Neural progenitor cell (in vitro differentiated cells): ENCODE measurements at regions not wholly inside any gene's neighbourhood (a gene's known extent, or its start where the extent isn't known, plus 50 kb on each side); places are given as distances from the start of the nearest gene placed in this dataset.

Experiments
- DNase-seq: peaks from one replicate; pipeline ENCODE4 v3.0.0-alpha.2; 2016; ENCODE audit warnings: low spot score
- H2AFZ ChIP-seq: fragments of 200-600 bp; sonication (generic); replicated peaks from 2 replicates; pipeline ENCODE4 v1.6.1; 2016; ENCODE audit warnings: antibody characterized with exemption
- H3F3A ChIP-seq: fragments of 200-600 bp; sonication (generic); 2 replicates; pipeline ENCODE4 v1.6.1; 2016; ENCODE audit warnings: antibody characterized with exemption, low read depth
- H3K27ac ChIP-seq: fragments of 200-600 bp; sonication (generic); 2 replicates; pipeline ENCODE4 v1.5.1; 2016; ENCODE audit warnings: mild to moderate bottlenecking
- H3K27me3 ChIP-seq: fragments of 200-600 bp; sonication (generic); 2 replicates; pipeline ENCODE4 v1.6.1; 2016; ENCODE audit warnings: mild to moderate bottlenecking, moderate library complexity
- H3K36me3 ChIP-seq: fragments of 200-600 bp; sonication (generic); 2 replicates; pipeline ENCODE4 v1.5.1; 2016
- H3K4me1 ChIP-seq: fragments of 200-600 bp; sonication (generic); 2 replicates; pipeline ENCODE4 v1.6.1; 2016; ENCODE audit warnings: mixed run types
- H3K4me2 ChIP-seq: fragments of 200-600 bp; sonication (generic); 2 replicates; pipeline ENCODE4 v1.6.1; 2016
- H3K4me3 ChIP-seq: fragments of 200-600 bp; sonication (generic); 2 replicates; pipeline ENCODE4 v1.5.1; 2016
- H3K79me2 ChIP-seq: fragments of 200-600 bp; sonication (generic); 2 replicates; pipeline ENCODE4 v1.6.1; 2016; ENCODE audit warnings: low read depth
- H3K9ac ChIP-seq: fragments of 200-600 bp; sonication (generic); 2 replicates; pipeline ENCODE4 v1.6.1; 2016
- H3K9me3 ChIP-seq: fragments of 200-600 bp; sonication (generic); 2 replicates; pipeline ENCODE4 v1.5.1; 2016; ENCODE audit warnings: low read depth
- H4K20me1 ChIP-seq: fragments of 200-600 bp; sonication (generic); 2 replicates; pipeline ENCODE4 v1.6.1; 2016; ENCODE audit warnings: low read depth
- H3K27ac Mint-ChIP-seq: 3 replicates; pipeline ENCODE4 v1.8.0; 2021; ENCODE audit warnings: mixed read lengths
- H3K27me3 Mint-ChIP-seq: 2 replicates; pipeline ENCODE4 v1.8.0; 2022; ENCODE audit warnings: low read depth, mild to moderate bottlenecking, inconsistent platforms, moderate library complexity, mixed read lengths; ENCODE audit not compliant: insufficient read depth
- H3K36me3 Mint-ChIP-seq: 3 replicates; pipeline ENCODE4 v1.8.0; 2021; ENCODE audit warnings: mixed read lengths
- H3K4me1 Mint-ChIP-seq: 3 replicates; pipeline ENCODE4 v1.8.0; 2021; ENCODE audit warnings: mixed read lengths
- H3K4me3 Mint-ChIP-seq: 3 replicates; pipeline ENCODE4 v1.8.0; 2021; ENCODE audit warnings: mild to moderate bottlenecking, moderate library complexity, mixed read lengths
- H3K9me3 Mint-ChIP-seq: 3 replicates; pipeline ENCODE4 v1.8.0; 2020; ENCODE audit warnings: mixed read lengths
- CTCF ChIP-seq: fragments of 200-600 bp; sonication (generic); IDR thresholded peaks from 2 replicates; pipeline ENCODE4 v1.5.1; 2017; ENCODE audit warnings: antibody characterized with exemption, mild to moderate bottlenecking
- EZH2 ChIP-seq: fragments of 200-600 bp; sonication (generic); IDR thresholded peaks from 2 replicates; pipeline ENCODE4 v1.6.1; 2017; ENCODE audit warnings: antibody characterized with exemption, mild to moderate bottlenecking, moderate library complexity
- EZH2phosphoT487 ChIP-seq: fragments of 200-600 bp; sonication (generic); IDR thresholded peaks from 2 replicates; pipeline ENCODE4 v1.6.1; 2017; ENCODE audit warnings: antibody characterized with exemption

- TF ChIP-seq CTCF (no peak), EZH2 (no peak), EZH2phosphoT487 (no peak)
- H3K4me1 ChIP-seq = peaks cover 10% of the 10 kb centered on the region
- no peak overlapping the region for H3K4me2 ChIP-seq
- Mint-ChIP-seq H3K4me3 (no peak overlapping the region), H3K36me3 (peaks cover 9% of the 10 kb centered on the region), H3K27ac (no peak overlapping the region), H3K27me3 (no peaks in the 10 kb centered on the region), H3K9me3 (no peaks in the 10 kb centered on the region), H3K4me1 (peaks cover 18% of the 10 kb centered on the region)
- H3K27ac ChIP-seq = no peak overlapping the region
- H3K4me3 ChIP-seq = no peak overlapping the region
- no peak overlapping the region for H3K9ac ChIP-seq
- H3F3A ChIP-seq = no peaks in the 10 kb centered on the region
- no peaks in the 10 kb centered on the region for H3K9me3 ChIP-seq
- H2AFZ ChIP-seq = no peak overlapping the region
- H3K27me3 ChIP-seq = no peaks in the 10 kb centered on the region
- no peaks in the 10 kb centered on the region for H3K79me2 ChIP-seq
- no peaks in the 10 kb centered on the region for H4K20me1 ChIP-seq
- no peak for DNase-seq
- no peaks in the 10 kb centered on the region for H3K36me3 ChIP-seq
These were observed 862.6 kb downstream of the USP25 start for GRCh38 chr21:16592381-16592780.

GRCh38 chr21:16594191-16594590 is 864.4 kb downstream of the USP25 start:
- H3K27ac ChIP-seq = no peak overlapping the region

GRCh38 chr21:16596369-16596768 is 866.6 kb downstream of the USP25 start:
- Histone ChIP-seq H3K36me3 (no peaks in the 10 kb centered on the region), H3K27ac (no peak overlapping the region), H3K4me1 (peaks cover 6% of the 10 kb centered on the region), H3F3A (no peaks in the 10 kb centered on the region), H2AFZ (no peak overlapping the region), H3K4me3 (no peak overlapping the region), H3K27me3 (no peaks in the 10 kb centered on the region), H4K20me1 (no peaks in the 10 kb centered on the region), H3K9me3 (no peaks in the 10 kb centered on the region), H3K9ac (no peak overlapping the region), H3K79me2 (no peaks in the 10 kb centered on the region), H3K4me2 (no peak overlapping the region)
- H3K27ac Mint-ChIP-seq = no peak overlapping the region
- peaks cover 18% of the 10 kb centered on the region for H3K4me1 Mint-ChIP-seq
- H3K36me3 Mint-ChIP-seq = peaks cover 16% of the 10 kb centered on the region
- DNase-seq = no peak
- H3K27me3 Mint-ChIP-seq = no peaks in the 10 kb centered on the region
- H3K4me3 Mint-ChIP-seq = no peak overlapping the region
- no peaks in the 10 kb centered on the region for H3K9me3 Mint-ChIP-seq
- TF ChIP-seq EZH2 (no peak), CTCF (no peak), EZH2phosphoT487 (no peak)

More at GRCh38 chr21:16594191-16594590, 864.4 kb downstream of the USP25 start:
- Histone ChIP-seq H3K36me3 (no peaks in the 10 kb centered on the region), H3K79me2 (no peaks in the 10 kb centered on the region), H3K9ac (no peak overlapping the region), H3K4me1 (peaks cover 6% of the 10 kb centered on the region), H3K9me3 (no peaks in the 10 kb centered on the region), H4K20me1 (no peaks in the 10 kb centered on the region), H2AFZ (peak overlapping the region; percentile 48), H3K4me3 (no peak overlapping the region), H3K27me3 (no peaks in the 10 kb centered on the region), H3K4me2 (no peak overlapping the region), H3F3A (no peaks in the 10 kb centered on the region)
- no peak for TF ChIP-seq CTCF
- Mint-ChIP-seq H3K36me3 (peaks cover 12% of the 10 kb centered on the region), H3K9me3 (no peaks in the 10 kb centered on the region), H3K27me3 (no peaks in the 10 kb centered on the region), H3K27ac (peak overlapping the region; percentile 13), H3K4me1 (peaks cover 18% of the 10 kb centered on the region), H3K4me3 (no peak overlapping the region)
- DNase-seq = no peak

- Mint-ChIP-seq H3K36me3 (peaks cover 16% of the 10 kb centered on the region), H3K4me1 (peaks cover 9% of the 10 kb centered on the region), H3K27me3 (no peaks in the 10 kb centered on the region), H3K27ac (no peak overlapping the region), H3K9me3 (no peaks in the 10 kb centered on the region), H3K4me3 (no peak overlapping the region)
- Histone ChIP-seq H4K20me1 (no peaks in the 10 kb centered on the region), H3K4me3 (no peak overlapping the region), H3K27ac (no peak overlapping the region), H3K9me3 (no peaks in the 10 kb centered on the region), H3K4me2 (no peak overlapping the region), H3F3A (no peaks in the 10 kb centered on the region), H3K36me3 (no peaks in the 10 kb centered on the region), H3K79me2 (no peaks in the 10 kb centered on the region), H3K27me3 (no peaks in the 10 kb centered on the region), H3K9ac (no peak overlapping the region), H2AFZ (no peak overlapping the region), H3K4me1 (peaks cover 6% of the 10 kb centered on the region)
- DNase-seq = no peak
- TF ChIP-seq CTCF (no peak), EZH2 (no peak), EZH2phosphoT487 (no peak)
These were observed 868.0 kb downstream of the USP25 start for GRCh38 chr21:16597753-16598152.
